Activated CD4-positive, CD25-positive, alpha-beta regulatory T cell treated with anti-CD3 and anti-CD28 coated beads, Interleukin-2, amount 50 U/mL, for 16 hours (primary cell): ENCODE measurements at regions not wholly inside any gene's neighbourhood (a gene's known extent, or its start where the extent isn't known, plus 50 kb on each side); places are given as distances from the start of the nearest gene placed in this dataset.
"Not testable (repeated sequence)": the region's sequence is repeated elsewhere in the genome, so short reads cannot be mapped to it uniquely, and the experiment has no call there.

Source experiments
- DNase-seq: peaks from one replicate; pipeline ENCODE4 v3.0.0-alpha.2; 2020; ENCODE audit warnings: low read depth, low spot score

DNA sequence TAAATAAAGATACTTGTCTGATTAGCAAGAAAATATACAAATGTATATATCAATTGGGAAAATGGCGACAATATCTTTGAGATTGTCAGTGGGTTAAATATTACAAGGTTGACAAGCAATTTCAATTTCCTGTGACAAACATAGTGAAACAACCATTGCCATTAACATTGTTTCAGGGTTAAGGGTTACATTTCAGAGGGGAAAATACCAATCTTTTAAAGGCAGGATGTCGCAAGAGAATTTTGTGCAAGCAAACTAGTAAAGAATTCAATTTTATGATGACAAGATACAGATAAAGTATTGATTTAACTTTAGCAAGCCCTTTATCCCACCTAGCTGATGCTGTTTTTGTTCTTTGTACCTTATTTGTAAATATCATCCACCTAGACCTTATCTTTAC lies 305.8 kb upstream of the GRIA3 start:
- no peak for DNase-seq

DNA sequence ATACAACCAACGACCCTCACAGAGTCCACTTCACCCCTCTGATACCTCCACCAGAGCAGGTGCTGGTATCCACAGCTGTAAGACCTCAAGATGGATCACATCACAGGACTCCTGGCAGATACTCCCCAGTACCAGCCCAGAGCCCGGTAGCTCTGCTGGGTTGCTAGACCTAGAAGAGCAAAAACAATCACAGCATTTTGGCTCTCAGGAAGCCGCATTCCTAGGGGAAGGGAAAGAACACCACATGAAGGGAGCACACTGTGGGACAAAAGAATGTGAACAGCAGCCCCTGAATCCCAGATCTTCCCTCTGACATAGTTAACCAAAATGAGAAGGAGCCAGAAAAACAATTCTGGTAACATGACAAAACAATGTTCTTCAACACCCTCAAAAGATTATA lies 303.1 kb upstream of the GRIA3 start:
- no peak for DNase-seq

DNA sequence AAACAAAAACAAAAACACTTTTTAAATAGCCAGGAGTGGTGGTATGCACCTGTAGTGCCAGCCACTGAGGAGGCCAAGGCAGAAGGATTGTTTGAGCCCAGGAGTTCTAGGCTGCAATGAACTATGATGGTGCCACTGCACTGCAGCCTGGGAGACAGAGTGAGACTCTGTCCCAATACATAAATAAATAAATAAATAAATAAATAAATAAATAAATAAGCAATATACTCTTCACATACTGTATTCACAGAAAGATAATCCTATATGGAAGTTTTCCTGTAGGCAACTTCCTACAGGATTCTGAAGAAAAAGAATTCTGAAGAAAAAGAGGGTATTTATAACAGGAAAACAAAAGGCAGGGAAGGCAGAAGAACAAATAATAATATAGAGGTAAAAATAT lies 293.3 kb upstream of the GRIA3 start:
- no peak for DNase-seq

GRCh38 chrX:122906726-122907125 lies 277.4 kb upstream of the GRIA3 start:
- no peak for DNase-seq

GRCh38 chrX:122907375-122907774 lies 276.7 kb upstream of the GRIA3 start:
- DNase-seq, result no peak

- DNase-seq, result no peak
Observed at GRCh38 chrX:122910697-122911096, 273.4 kb upstream of the GRIA3 start.

- DNase-seq, result no peak
Observed at GRCh38 chrX:122913134-122913533, 270.9 kb upstream of the GRIA3 start.

DNA sequence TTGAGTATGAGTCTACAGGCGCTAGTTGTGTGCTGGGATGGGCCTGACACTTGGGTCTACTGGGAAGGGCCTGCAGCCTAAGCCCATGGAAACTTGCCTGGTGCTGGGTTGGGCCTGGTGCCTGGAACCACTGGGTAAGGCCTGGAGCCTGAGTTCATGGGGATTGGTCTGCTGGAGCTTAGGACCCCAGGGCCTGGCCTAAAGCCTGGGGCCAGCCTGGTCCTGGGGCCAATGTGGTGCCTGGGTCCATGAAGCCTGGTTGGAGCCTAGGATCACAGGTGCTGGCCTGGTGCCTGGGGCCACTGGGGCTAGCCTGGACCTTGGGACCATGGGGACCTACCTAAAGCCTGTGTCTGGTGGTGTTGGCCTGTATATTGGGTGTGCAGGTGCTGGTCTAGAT lies 270.3 kb upstream of the GRIA3 start:
- DNase-seq, result no peak

- no peak for DNase-seq
Observed at GRCh38 chrX:122914256-122914655, 269.8 kb upstream of the GRIA3 start.

DNA sequence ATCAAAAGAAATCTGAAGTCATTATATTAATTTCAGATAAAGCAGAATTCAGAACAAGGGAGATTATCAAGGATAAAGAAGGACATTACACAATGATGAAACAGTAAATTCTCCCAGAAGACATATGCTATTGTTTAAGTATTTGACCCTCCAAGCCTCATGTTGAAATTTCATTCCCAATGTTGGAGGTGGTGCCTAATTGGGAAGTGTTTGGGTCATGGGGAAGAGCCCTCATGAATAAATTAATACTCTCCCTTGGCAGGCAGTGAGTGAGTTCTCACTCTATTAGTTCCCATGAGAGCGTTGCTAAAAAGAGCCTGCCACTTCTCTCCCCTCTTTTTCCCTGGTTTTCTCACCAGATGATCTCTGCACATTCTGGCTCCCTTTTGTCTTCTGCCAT lies 249.9 kb upstream of the GRIA3 start:
- DNase-seq, result no peak

DNA sequence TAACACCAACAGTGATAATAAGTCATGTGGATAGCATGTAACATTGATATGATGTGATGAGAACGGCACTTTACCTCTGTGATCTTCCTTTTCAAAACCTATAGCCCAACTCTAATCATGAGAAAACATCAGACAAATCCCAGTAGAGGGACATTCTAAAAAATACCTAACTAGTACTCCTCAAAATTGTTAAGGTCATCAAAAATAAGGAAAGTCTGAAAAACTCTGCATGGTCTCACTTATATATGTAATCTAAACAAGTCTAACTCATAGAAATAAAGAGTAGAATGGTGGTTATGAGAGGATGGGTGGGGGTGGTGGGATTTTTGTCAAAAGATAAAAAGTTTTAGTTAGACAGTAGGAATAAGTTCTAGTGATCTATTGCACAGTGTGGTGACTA lies 243.9 kb upstream of the GRIA3 start:
- no peak for DNase-seq

DNA sequence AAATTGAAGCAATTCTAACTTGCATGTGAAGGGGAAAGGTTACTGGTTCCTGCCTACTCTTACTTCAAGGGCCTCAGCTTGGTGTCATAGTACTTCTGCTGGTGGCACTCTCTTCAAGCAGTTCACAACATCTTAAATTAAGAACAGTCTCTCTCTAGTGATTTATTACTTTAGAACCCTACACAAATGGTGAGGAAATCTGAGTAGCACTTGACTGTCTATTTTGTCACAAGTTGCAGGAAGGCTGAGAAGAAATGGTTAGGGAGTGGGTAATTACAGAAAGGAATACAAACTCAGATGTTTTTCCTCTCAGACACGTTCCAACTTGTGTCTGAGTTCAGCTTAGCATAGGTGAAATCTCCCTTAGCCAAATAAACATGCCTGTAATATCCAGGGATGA lies 242.3 kb upstream of the GRIA3 start:
- no peak for DNase-seq

- DNase-seq, result no peak
Observed at GRCh38 chrX:122943918-122944317, 240.2 kb upstream of the GRIA3 start.

- DNase-seq, result no peak
Observed at GRCh38 chrX:122945328-122945727, 238.8 kb upstream of the GRIA3 start.

GRCh38 chrX:122972604-122973003 lies 211.5 kb upstream of the GRIA3 start:
- DNase-seq, result no peak

DNA sequence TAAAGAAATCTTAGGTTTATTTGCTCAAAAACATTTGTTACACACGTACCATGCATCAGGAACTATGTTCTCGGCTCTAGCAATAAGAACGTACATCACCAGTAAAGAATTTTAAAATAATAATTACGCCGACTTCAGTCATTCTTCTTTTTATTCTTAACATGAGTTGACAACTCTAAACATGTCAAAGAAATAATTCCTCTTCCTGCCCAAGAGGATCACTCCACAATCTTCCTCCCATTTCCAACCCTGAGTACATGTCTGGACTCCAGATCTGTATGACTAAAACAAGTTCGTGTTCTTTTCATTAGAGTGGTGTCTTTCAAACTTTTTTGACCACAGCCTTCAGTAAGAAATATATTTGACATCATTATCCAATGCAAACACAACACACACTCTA lies 201.6 kb upstream of the GRIA3 start:
- DNase-seq, result no peak

GRCh38 chrX:123002844-123003243 lies 181.2 kb upstream of the GRIA3 start:
- DNase-seq, result not testable (repeated sequence)

DNA sequence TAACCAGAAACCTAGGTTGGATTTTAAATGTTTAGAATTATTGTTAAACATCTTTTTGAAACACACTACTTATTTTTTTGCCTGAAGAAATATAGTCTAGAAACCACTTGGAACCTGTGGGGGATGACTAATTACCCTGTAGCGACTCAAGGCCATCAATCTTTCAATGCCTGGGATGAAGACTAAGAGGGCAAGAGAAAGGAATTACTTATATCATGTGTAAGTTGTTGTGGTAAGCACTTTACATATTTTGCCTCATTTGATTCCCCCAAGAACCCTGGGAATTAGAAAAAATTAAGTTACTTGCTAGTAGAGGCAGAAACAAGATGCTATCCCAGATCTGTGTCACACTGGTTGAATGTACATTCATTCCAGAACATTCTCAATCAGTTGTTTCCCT lies 170.9 kb upstream of the GRIA3 start:
- DNase-seq, result no peak

- DNase-seq, result no peak
Observed at GRCh38 chrX:123036401-123036800, 147.7 kb upstream of the GRIA3 start.

DNA sequence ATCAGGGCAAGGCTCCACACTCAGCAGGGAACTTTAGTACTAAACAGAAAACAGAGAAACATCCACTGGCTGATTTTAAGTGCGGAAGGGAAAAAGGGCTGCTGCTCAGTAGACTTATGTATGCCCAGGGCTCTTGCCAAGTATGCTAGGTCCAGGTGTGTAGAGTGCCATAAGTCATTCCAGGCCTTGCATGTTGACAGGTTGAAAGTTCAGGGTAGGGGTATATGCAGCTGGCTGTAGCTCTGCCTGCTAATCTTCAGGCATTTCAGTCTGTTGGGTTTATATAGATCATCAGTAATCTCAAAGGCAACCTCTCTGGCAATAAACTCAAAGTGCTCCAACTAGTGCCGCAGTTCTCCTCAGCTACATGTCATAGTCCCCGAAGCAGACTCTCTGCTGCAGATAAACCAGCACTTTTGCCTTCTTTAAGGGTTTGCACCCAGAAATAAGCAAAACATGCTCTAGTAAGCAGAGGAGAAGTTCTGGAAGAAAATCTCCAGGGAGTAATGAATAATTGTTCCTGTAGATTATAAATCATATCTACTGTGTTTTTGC lies 134.9 kb upstream of the GRIA3 start:
- no peak for DNase-seq

- DNase-seq, result no peak
Observed at GRCh38 chrX:123060986-123061385, 123.1 kb upstream of the GRIA3 start.

DNA sequence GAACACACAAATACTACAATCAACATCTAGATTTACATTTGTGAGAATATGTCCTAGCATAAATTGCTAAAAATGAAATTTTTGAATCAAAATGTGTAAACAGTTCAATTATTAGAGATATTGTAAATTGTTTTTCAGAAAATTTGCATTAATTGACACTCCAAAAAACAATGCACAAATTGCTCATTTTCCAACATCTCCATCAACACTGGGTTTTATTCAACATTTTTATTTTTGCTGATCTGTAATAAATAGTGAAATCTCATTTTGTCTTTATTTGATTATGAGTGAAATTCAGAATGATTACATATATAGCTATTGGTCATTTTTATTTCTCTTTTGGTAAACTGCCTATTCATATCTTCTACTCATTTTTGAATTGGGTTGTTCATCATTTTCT lies 120.0 kb upstream of the GRIA3 start:
- DNase-seq, result no peak

GRCh38 chrX:123072686-123073385 lies 111.2 kb upstream of the GRIA3 start:
- DNase-seq, result no peak
